ENCODE measurements at regions not wholly inside any gene's neighbourhood (a gene's known extent, or its start where the extent isn't known, plus 50 kb on each side); places are given as distances from the start of the nearest gene placed in this dataset.

GRCh38 chr15:46647046-46647445, 1012.2 kb downstream of the SQOR start:
- no peaks in the 10 kb centered on the region for H3F3A ChIP-seq (ENCODE audit: control insufficient read depth, insufficient read depth)
- no peaks in the 10 kb centered on the region for H3K4me1 ChIP-seq (ENCODE audit: control insufficient read depth, low read length)
- H4K20me1 ChIP-seq (ENCODE audit: control insufficient read depth, insufficient read depth, low read depth, low read length), result no peaks in the 10 kb centered on the region
- no peaks in the 10 kb centered on the region for H3K9me2 ChIP-seq (replicated peaks; ENCODE audit: control insufficient read depth, low read length)
- H3K27me3 ChIP-seq (ENCODE audit: control insufficient read depth, low read length), result no peaks in the 10 kb centered on the region
- TF ChIP-seq EZH2phosphoT487 (IDR thresholded peaks at IDR 0.05; ENCODE audit: borderline replicate concordance, low read length), result no peak
- TF ChIP-seq, protein P1, sequence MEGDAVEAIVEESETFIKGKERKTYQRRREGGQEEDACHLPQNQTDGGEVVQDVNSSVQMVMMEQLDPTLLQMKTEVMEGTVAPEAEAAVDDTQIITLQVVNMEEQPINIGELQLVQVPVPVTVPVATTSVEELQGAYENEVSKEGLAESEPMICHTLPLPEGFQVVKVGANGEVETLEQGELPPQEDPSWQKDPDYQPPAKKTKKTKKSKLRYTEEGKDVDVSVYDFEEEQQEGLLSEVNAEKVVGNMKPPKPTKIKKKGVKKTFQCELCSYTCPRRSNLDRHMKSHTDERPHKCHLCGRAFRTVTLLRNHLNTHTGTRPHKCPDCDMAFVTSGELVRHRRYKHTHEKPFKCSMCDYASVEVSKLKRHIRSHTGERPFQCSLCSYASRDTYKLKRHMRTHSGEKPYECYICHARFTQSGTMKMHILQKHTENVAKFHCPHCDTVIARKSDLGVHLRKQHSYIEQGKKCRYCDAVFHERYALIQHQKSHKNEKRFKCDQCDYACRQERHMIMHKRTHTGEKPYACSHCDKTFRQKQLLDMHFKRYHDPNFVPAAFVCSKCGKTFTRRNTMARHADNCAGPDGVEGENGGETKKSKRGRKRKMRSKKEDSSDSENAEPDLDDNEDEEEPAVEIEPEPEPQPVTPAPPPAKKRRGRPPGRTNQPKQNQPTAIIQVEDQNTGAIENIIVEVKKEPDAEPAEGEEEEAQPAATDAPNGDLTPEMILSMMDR (IDR thresholded peaks at IDR 0.05; ENCODE audit: low read depth, low read length, poor library complexity, severe bottlenecking), result no peak
- no peak overlapping the region for H3K27ac ChIP-seq (ENCODE audit: low read depth, low read length)
- H3K79me2 ChIP-seq (ENCODE audit: control insufficient read depth, low read length), result no peaks in the 10 kb centered on the region
- H3K4me2 ChIP-seq (ENCODE audit: low read length), result no peak overlapping the region
- 0 out of 2 replicates have a peak, but pooled peaks cover 3% of the 10 kb centered on the region for H3K9me3 ChIP-seq (ENCODE audit: control insufficient read depth, insufficient read depth, low read length)
- H3K36me3 ChIP-seq (ENCODE audit: control insufficient read depth, low read length), result no peaks in the 10 kb centered on the region
- H3K4me3 ChIP-seq (ENCODE audit: low read length), result no peak overlapping the region

DNA sequence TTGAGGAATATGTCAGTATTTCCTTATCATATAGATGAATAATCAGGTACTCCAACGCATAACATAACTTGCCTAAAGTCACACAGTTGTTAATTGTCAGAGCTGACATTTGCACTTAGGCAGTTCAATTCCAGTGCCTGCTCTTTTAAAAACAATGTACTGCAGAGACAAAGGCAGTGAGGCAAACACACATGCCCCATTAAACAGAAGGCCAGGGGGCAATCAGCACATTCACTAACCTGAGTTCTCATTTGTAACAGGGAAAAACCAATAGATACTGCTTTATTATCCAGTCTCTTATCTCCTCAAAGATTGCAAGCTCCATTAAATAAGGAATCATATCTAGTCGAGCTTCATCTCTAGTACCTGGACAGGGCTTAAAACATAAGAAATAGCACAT, 1017.4 kb downstream of the SQOR start:
- Histone ChIP-seq H3K27ac (ENCODE audit: low read depth, low read length) (no peak overlapping the region), H3K4me1 (ENCODE audit: control insufficient read depth, low read length) (no peaks in the 10 kb centered on the region), H3K9me2 (replicated peaks; ENCODE audit: control insufficient read depth, low read length) (no peaks in the 10 kb centered on the region), H3K79me2 (ENCODE audit: control insufficient read depth, low read length) (no peaks in the 10 kb centered on the region), H3F3A (ENCODE audit: control insufficient read depth, insufficient read depth) (no peaks in the 10 kb centered on the region), H3K4me2 (ENCODE audit: low read length) (no peak overlapping the region), H3K27me3 (ENCODE audit: control insufficient read depth, low read length) (no peaks in the 10 kb centered on the region), H3K9me3 (ENCODE audit: control insufficient read depth, insufficient read depth, low read length) (no peaks in the 10 kb centered on the region), H3K36me3 (ENCODE audit: control insufficient read depth, low read length) (no peaks in the 10 kb centered on the region), H4K20me1 (ENCODE audit: control insufficient read depth, insufficient read depth, low read depth, low read length) (no peaks in the 10 kb centered on the region), H3K4me3 (ENCODE audit: low read length) (no peak overlapping the region)
- TF ChIP-seq, protein P1 (IDR thresholded peaks at IDR 0.05; ENCODE audit: low read depth, low read length, poor library complexity, severe bottlenecking), result no peak

DNA sequence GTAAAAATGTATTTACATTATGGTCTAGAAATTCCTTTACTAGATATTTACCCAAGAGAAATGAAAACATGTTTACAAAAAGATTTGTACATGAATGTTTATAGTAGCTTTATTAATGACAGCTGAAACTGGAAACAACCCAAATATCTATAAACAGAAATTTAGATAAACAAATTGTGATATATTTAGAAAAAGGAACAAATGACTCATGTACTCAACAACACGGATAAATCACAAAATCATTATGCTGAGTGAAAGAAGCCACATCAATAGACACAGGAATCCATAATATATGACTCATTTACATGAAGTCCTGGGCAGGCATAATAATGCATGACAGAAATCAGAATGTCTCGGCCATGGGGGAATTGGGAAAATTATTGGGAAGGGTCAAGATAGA, 1020.2 kb downstream of the SQOR start:
- Histone ChIP-seq H3K36me3 (ENCODE audit: control insufficient read depth, low read length) (no peaks in the 10 kb centered on the region), H3K27me3 (ENCODE audit: control insufficient read depth, low read length) (no peaks in the 10 kb centered on the region), H3K9me3 (ENCODE audit: control insufficient read depth, insufficient read depth, low read length) (no peaks in the 10 kb centered on the region), H3F3A (ENCODE audit: control insufficient read depth, insufficient read depth) (no peaks in the 10 kb centered on the region), H3K27ac (ENCODE audit: low read depth, low read length) (no peak overlapping the region), H3K79me2 (ENCODE audit: control insufficient read depth, low read length) (no peaks in the 10 kb centered on the region), H3K4me3 (ENCODE audit: low read length) (no peak overlapping the region), H4K20me1 (ENCODE audit: control insufficient read depth, insufficient read depth, low read depth, low read length) (no peaks in the 10 kb centered on the region), H3K4me2 (ENCODE audit: low read length) (no peak overlapping the region), H3K9me2 (replicated peaks; ENCODE audit: control insufficient read depth, low read length) (no peaks in the 10 kb centered on the region), H3K4me1 (ENCODE audit: control insufficient read depth, low read length) (no peaks in the 10 kb centered on the region)
- TF ChIP-seq, protein P1 (IDR thresholded peaks at IDR 0.05; ENCODE audit: low read depth, low read length, poor library complexity, severe bottlenecking), result no peak
- no peak for TF ChIP-seq EZH2phosphoT487 (IDR thresholded peaks at IDR 0.05; ENCODE audit: borderline replicate concordance, low read length)
